GM23248 (cell line): ENCODE measurements at regions not wholly inside any gene's neighbourhood (a gene's known extent, or its start where the extent isn't known, plus 50 kb on each side); places are given as distances from the start of the nearest gene placed in this dataset.

Experiments used
- EZH2 ChIP-seq: fragments of 200-600 bp; sonication (generic); IDR thresholded peaks from 2 replicates; pipeline ENCODE4 v1.6.1; 2018; ENCODE audit warnings: antibody characterized with exemption, mild to moderate bottlenecking; ENCODE audit not compliant: insufficient read depth, poor library complexity, severe bottlenecking
- EZH2phosphoT487 ChIP-seq: fragments of 200-600 bp; sonication (generic); IDR thresholded peaks from 2 replicates; pipeline ENCODE4 v1.6.1; 2018; ENCODE audit warnings: antibody characterized with exemption, moderate library complexity, mild to moderate bottlenecking, low read depth; ENCODE audit not compliant: insufficient read depth

- TF ChIP-seq EZH2 (no peak), EZH2phosphoT487 (no peak)
Observed at GRCh38 chr13:90919153-90919552, 428.3 kb upstream of the MIR17HG start.
